ENCODE measurements at regions not wholly inside any gene's neighbourhood (a gene's known extent, or its start where the extent isn't known, plus 50 kb on each side); places are given as distances from the start of the nearest gene placed in this dataset.
A peak's percentile ranks its signal among the peaks of the same experiment; 100 is the strongest.

- H3K36me3 ChIP-seq (ENCODE audit: control insufficient read depth, insufficient read depth, low read length, severe bottlenecking): no peaks in the 10 kb centered on the region
- peak; percentile 41 for DNase-seq (ENCODE audit: low read depth)
- H3K9ac ChIP-seq (ENCODE audit: low read length): no peak overlapping the region
- peaks cover 14% of the 10 kb centered on the region for H3K4me1 ChIP-seq (ENCODE audit: control insufficient read depth, insufficient read depth, low read length)
- H3K27me3 ChIP-seq (replicated peaks; ENCODE audit: control insufficient read depth, insufficient read depth, low read length): no peaks in the 10 kb centered on the region
- H3K4me3 ChIP-seq (ENCODE audit: low read length): no peak overlapping the region
- H3K9me3 ChIP-seq (ENCODE audit: control insufficient read depth, low read length): no peaks in the 10 kb centered on the region
These were observed 433.2 kb downstream of the GUCY1A2 start for GRCh38 chr11:106585061-106585460.

- no peaks in the 10 kb centered on the region for H3K9me3 ChIP-seq (ENCODE audit: control insufficient read depth, low read length)
- no peak overlapping the region for H3K4me3 ChIP-seq (ENCODE audit: low read length)
- H3K9ac ChIP-seq (ENCODE audit: low read length): no peak overlapping the region
- H3K27me3 ChIP-seq (replicated peaks; ENCODE audit: control insufficient read depth, insufficient read depth, low read length): no peaks in the 10 kb centered on the region
- H3K36me3 ChIP-seq (ENCODE audit: control insufficient read depth, insufficient read depth, low read length, severe bottlenecking): no peaks in the 10 kb centered on the region
- no peak for DNase-seq (ENCODE audit: low read depth)
- no peaks in the 10 kb centered on the region for H3K4me1 ChIP-seq (ENCODE audit: control insufficient read depth, insufficient read depth, low read length)
These were observed 423.4 kb downstream of the GUCY1A2 start for GRCh38 chr11:106594751-106595351.

GRCh38 chr11:106601684-106602297, 416.5 kb downstream of the GUCY1A2 start:
- Histone ChIP-seq H3K4me1 (ENCODE audit: control insufficient read depth, insufficient read depth, low read length) (no peaks in the 10 kb centered on the region), H3K9ac (ENCODE audit: low read length) (no peak overlapping the region), H3K4me3 (ENCODE audit: low read length) (no peak overlapping the region), H3K9me3 (ENCODE audit: control insufficient read depth, low read length) (no peaks in the 10 kb centered on the region), H3K27me3 (replicated peaks; ENCODE audit: control insufficient read depth, insufficient read depth, low read length) (no peaks in the 10 kb centered on the region), H3K36me3 (ENCODE audit: control insufficient read depth, insufficient read depth, low read length, severe bottlenecking) (no peaks in the 10 kb centered on the region)
- DNase-seq (ENCODE audit: low read depth): no peak

GRCh38 chr11:106608677-106609076, 409.6 kb downstream of the GUCY1A2 start:
- Histone ChIP-seq H3K36me3 (ENCODE audit: control insufficient read depth, insufficient read depth, low read length, severe bottlenecking) (no peaks in the 10 kb centered on the region), H3K4me3 (ENCODE audit: low read length) (no peak overlapping the region), H3K9ac (ENCODE audit: low read length) (no peak overlapping the region), H3K4me1 (ENCODE audit: control insufficient read depth, insufficient read depth, low read length) (no peaks in the 10 kb centered on the region), H3K27me3 (replicated peaks; ENCODE audit: control insufficient read depth, insufficient read depth, low read length) (no peaks in the 10 kb centered on the region), H3K9me3 (ENCODE audit: control insufficient read depth, low read length) (no peaks in the 10 kb centered on the region)
- peak; percentile 45 for DNase-seq (ENCODE audit: low read depth)

GRCh38 chr11:106614262-106614661, 404.0 kb downstream of the GUCY1A2 start:
- H3K27me3 ChIP-seq (replicated peaks; ENCODE audit: control insufficient read depth, insufficient read depth, low read length): no peaks in the 10 kb centered on the region
- H3K9ac ChIP-seq (ENCODE audit: low read length): no peak overlapping the region
- no peaks in the 10 kb centered on the region for H3K36me3 ChIP-seq (ENCODE audit: control insufficient read depth, insufficient read depth, low read length, severe bottlenecking)
- DNase-seq (ENCODE audit: low read depth): no peak
- no peaks in the 10 kb centered on the region for H3K9me3 ChIP-seq (ENCODE audit: control insufficient read depth, low read length)
- no peaks in the 10 kb centered on the region for H3K4me1 ChIP-seq (ENCODE audit: control insufficient read depth, insufficient read depth, low read length)
- H3K4me3 ChIP-seq (ENCODE audit: low read length): no peak overlapping the region

GRCh38 chr11:106619320-106619990, 398.8 kb downstream of the GUCY1A2 start:
- H3K9ac ChIP-seq (ENCODE audit: low read length): no peak overlapping the region
- no peaks in the 10 kb centered on the region for H3K27me3 ChIP-seq (replicated peaks; ENCODE audit: control insufficient read depth, insufficient read depth, low read length)
- H3K4me1 ChIP-seq (ENCODE audit: control insufficient read depth, insufficient read depth, low read length): no peaks in the 10 kb centered on the region
- DNase-seq (ENCODE audit: low read depth): peak; percentile 16
- H3K36me3 ChIP-seq (ENCODE audit: control insufficient read depth, insufficient read depth, low read length, severe bottlenecking): no peaks in the 10 kb centered on the region
- no peaks in the 10 kb centered on the region for H3K9me3 ChIP-seq (ENCODE audit: control insufficient read depth, low read length)
- no peak overlapping the region for H3K4me3 ChIP-seq (ENCODE audit: low read length)

GRCh38 chr11:106621484-106621883, 396.8 kb downstream of the GUCY1A2 start:
- DNase-seq (ENCODE audit: low read depth): no peak
- H3K9ac ChIP-seq (ENCODE audit: low read length): no peak overlapping the region
- H3K4me3 ChIP-seq (ENCODE audit: low read length): no peak overlapping the region
- H3K27me3 ChIP-seq (replicated peaks; ENCODE audit: control insufficient read depth, insufficient read depth, low read length): no peaks in the 10 kb centered on the region
- no peaks in the 10 kb centered on the region for H3K4me1 ChIP-seq (ENCODE audit: control insufficient read depth, insufficient read depth, low read length)
- H3K36me3 ChIP-seq (ENCODE audit: control insufficient read depth, insufficient read depth, low read length, severe bottlenecking): no peaks in the 10 kb centered on the region
- no peaks in the 10 kb centered on the region for H3K9me3 ChIP-seq (ENCODE audit: control insufficient read depth, low read length)

Measured in adipocyte (in vitro differentiated cells).